Inflammatory macrophage treated with lipopolysaccharide for 4 hours (primary cell): ENCODE measurements at regions not wholly inside any gene's neighbourhood (a gene's known extent, or its start where the extent isn't known, plus 50 kb on each side); places are given as distances from the start of the nearest gene placed in this dataset.
"Not testable (repeated sequence)": the region's sequence is repeated elsewhere in the genome, so short reads cannot be mapped to it uniquely, and the experiment has no call there.

Source experiments
- DNase-seq: peaks from one replicate; pipeline ENCODE4 v3.0.0-alpha.2; 2020

- DNase-seq = no peak
Measured at GRCh38 chr10:121311812-121312443, 286.3 kb downstream of the FGFR2 start.

- no peak for DNase-seq
Measured at GRCh38 chr10:121312587-121312986, 285.7 kb downstream of the FGFR2 start.

- DNase-seq = no peak
Measured at GRCh38 chr10:121313119-121313875, 284.9 kb downstream of the FGFR2 start.

- no peak for DNase-seq
Measured at GRCh38 chr10:121316432-121316831, 281.8 kb downstream of the FGFR2 start.

GRCh38 chr10:121317374-121317773 lies 280.9 kb downstream of the FGFR2 start:
- DNase-seq = no peak

GRCh38 chr10:121322046-121322445 lies 276.2 kb downstream of the FGFR2 start:
- DNase-seq = no peak

- no peak for DNase-seq
Measured at GRCh38 chr10:121322776-121323175, 275.5 kb downstream of the FGFR2 start.

- DNase-seq = no peak
Measured at GRCh38 chr10:121323443-121323842, 274.8 kb downstream of the FGFR2 start.

- DNase-seq = no peak
Measured at GRCh38 chr10:121324678-121325213, 273.5 kb downstream of the FGFR2 start.

GRCh38 chr10:121325490-121326231 lies 272.6 kb downstream of the FGFR2 start:
- no peak for DNase-seq

GRCh38 chr10:121326905-121327304 lies 271.3 kb downstream of the FGFR2 start:
- no peak for DNase-seq

GRCh38 chr10:121327727-121328126 lies 270.5 kb downstream of the FGFR2 start:
- no peak for DNase-seq

GRCh38 chr10:121329631-121330030 lies 268.6 kb downstream of the FGFR2 start:
- DNase-seq = not testable (repeated sequence)

- no peak for DNase-seq
Measured at GRCh38 chr10:121330563-121330962, 267.7 kb downstream of the FGFR2 start.

GRCh38 chr10:121332353-121332752 lies 265.9 kb downstream of the FGFR2 start:
- DNase-seq = no peak

GRCh38 chr10:121332829-121333765 lies 265.1 kb downstream of the FGFR2 start:
- no peak for DNase-seq

- no peak for DNase-seq
Measured at GRCh38 chr10:121335386-121335925, 262.8 kb downstream of the FGFR2 start.

GRCh38 chr10:121337427-121337826 lies 260.8 kb downstream of the FGFR2 start:
- DNase-seq = no peak

- DNase-seq = no peak
Measured at GRCh38 chr10:121338206-121338980, 259.9 kb downstream of the FGFR2 start.

- no peak for DNase-seq
Measured at GRCh38 chr10:121339114-121339513, 259.1 kb downstream of the FGFR2 start.

GRCh38 chr10:121340271-121340831 lies 257.9 kb downstream of the FGFR2 start:
- no peak for DNase-seq
